GM18868 (cell line): ENCODE measurements at regions not wholly inside any gene's neighbourhood (a gene's known extent, or its start where the extent isn't known, plus 50 kb on each side); places are given as distances from the start of the nearest gene placed in this dataset.

Experiments used
- ATAC-seq: cut with Tn5 transposase; IDR thresholded peaks from one replicate; pipeline ENCODE4 v1.9.1; 2021; ENCODE audit warnings: mild to moderate bottlenecking, moderate library complexity; ENCODE audit not compliant: unreplicated experiment

- ATAC-seq = no peak
Observed at GRCh38 chr11:95363708-95364107, 132.7 kb upstream of the SESN3 start.

GRCh38 chr11:95363164-95363563 is 132.2 kb upstream of the SESN3 start:
- no peak for ATAC-seq

- no peak for ATAC-seq
Observed at GRCh38 chr11:95361180-95361579, 130.2 kb upstream of the SESN3 start.

- no peak for ATAC-seq
Observed at GRCh38 chr11:95360377-95361075, 129.5 kb upstream of the SESN3 start.

DNA sequence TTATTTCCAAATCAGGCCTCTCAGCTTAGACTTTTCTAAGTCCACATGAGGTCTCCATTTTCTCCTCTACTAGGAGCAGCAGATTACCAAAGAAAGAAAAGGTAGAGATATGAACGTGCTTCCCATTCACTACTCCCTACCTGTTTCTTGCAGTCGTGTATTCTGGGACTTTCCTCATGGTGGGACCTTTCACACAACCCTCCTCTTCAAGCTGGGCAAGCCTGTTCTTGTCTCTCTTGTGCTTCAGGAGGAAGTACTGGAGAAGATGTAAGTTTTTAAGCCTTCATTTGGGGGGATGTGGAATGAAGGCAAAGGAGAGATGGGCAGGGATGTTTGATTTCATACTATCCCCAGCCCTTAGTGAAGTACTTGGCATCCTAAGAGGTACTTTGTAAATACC is 128.8 kb upstream of the SESN3 start:
- no peak for ATAC-seq

DNA sequence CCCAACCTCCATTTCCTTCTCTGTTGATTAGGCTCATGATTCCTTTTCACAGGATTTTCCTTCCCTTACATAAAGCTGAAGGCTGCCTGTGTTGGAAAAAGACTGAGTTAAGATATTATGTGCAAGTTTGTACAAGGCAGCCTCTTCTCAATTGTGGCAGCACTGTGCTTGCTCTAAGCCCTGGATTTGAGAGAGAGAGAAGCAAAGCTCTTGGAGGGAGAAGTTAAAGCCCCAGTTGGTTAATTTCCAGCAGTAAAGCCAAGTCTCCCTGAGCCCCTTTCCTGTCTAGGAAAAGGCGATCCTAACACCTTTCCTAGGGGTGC is 128.3 kb upstream of the SESN3 start:
- ATAC-seq = no peak

DNA sequence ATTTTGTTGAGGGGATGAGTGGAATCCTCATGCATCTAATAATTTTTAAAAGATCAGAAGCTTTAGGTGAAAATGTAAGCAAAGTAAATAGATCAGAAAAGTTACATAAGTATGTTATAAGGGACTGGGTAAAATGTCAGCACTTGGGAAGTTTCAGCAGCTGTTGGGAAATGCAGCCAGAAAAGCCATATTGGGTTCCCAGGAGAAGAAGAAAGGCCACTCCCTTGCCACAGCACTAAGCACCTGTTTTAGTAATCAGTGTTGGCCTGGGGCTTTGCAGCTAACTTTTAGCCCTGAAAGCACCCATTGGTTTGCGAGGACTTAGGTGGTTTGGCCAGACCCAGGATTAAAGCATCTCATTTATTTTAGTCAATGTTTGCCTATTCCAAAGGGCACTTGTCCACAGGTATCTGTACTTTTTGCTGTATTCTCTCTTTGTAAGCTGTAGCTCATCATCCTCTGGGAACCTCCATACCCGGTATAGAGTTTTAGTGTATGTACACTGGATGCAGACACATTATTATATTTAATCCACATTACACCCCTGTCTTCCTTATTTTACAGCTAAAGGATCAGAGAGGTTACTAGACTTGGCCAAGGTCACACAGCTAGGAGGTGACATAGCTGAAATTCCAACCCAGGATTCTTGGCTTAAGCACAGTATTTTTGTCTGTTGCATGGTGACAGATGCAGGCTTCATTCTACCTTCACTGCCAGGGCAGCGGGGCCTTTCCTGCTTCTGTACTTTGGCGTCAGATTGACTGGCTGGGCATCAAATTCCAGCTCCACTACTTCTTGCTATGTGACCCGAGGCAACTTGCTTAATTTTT is 127.7 kb upstream of the SESN3 start:
- no peak for ATAC-seq

- no peak for ATAC-seq
Observed at GRCh38 chr11:95354304-95354703, 123.3 kb upstream of the SESN3 start.

- no peak for ATAC-seq
Observed at GRCh38 chr11:95353706-95354105, 122.7 kb upstream of the SESN3 start.

GRCh38 chr11:95352733-95353346 is 121.8 kb upstream of the SESN3 start:
- ATAC-seq = no peak

- ATAC-seq = no peak
Observed at GRCh38 chr11:95349345-95349942, 118.4 kb upstream of the SESN3 start.

GRCh38 chr11:95346265-95346664 is 115.3 kb upstream of the SESN3 start:
- no peak for ATAC-seq

- ATAC-seq = peak; percentile 96
Observed at GRCh38 chr11:95345651-95346050, 114.6 kb upstream of the SESN3 start.

- no peak for ATAC-seq
Observed at GRCh38 chr11:95344932-95345642, 114.1 kb upstream of the SESN3 start.

GRCh38 chr11:95341221-95341620 is 110.2 kb upstream of the SESN3 start:
- no peak for ATAC-seq

GRCh38 chr11:95339086-95339901 is 108.3 kb upstream of the SESN3 start:
- peak; percentile 65 for ATAC-seq

DNA sequence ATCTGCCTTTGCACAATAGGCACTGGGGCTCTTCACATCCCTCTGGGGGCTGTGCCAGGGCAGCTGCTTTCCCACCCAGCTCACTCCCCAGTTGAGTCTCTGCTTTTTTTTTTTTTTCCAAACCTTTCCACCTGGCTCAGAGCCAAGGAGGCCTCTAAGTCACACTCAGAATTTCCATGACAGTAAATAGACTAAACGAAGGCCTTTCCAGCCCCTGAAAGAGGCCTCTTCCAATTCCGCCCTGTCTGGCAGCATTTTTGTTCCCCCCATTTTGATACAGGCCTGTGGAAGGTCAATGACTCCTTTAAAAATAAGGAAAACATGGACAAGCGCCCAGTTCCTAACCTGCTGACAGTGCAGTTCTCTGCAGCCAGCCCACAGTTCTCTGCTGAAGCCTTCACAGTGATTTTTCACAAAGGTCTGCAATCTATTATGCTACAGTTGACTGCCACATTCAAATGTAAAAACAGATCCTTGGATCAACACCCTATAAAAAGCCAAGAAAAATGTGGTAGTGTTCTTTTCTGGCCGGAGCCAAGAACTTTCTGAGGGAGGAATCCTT is 107.5 kb upstream of the SESN3 start:
- no peak for ATAC-seq

GRCh38 chr11:95337972-95338429 is 107.0 kb upstream of the SESN3 start:
- peak; percentile 2 for ATAC-seq

GRCh38 chr11:95337175-95337957 is 106.4 kb upstream of the SESN3 start:
- ATAC-seq = peak; percentile 65
